GM12878 (cell line): ENCODE measurements at regions not wholly inside any gene's neighbourhood (a gene's known extent, or its start where the extent isn't known, plus 50 kb on each side); places are given as distances from the start of the nearest gene placed in this dataset.

ENCODE experiments used
- ATAC-seq: fragments of 200-7000 bp; cut with Tn5 transposase; 3 replicates; pipeline ENCODE4 v1.9.1; 2020; ENCODE audit warnings: mild to moderate bottlenecking, moderate library complexity
- BruUV-seq: library from RNA; stranded (reverse); fragments of 400-500 nt; replicated peaks from 2 replicates; lab custom pipeline; 2021; lab: Mats Ljungman, UMichigan
- CTCF ChIA-PET: fragments of 300-600 bp; sonication (Branson Sonifier 250); formaldehyde crosslinking; extraction: SDS; loops from one replicate; lab custom pipeline; 2021; ENCODE audit warnings: inconsistent platforms; lab: Yijun Ruan, JAX
- POLR2A ChIA-PET: fragments of 350-600 bp; formaldehyde crosslinking; extraction: SDS; loops from one replicate; lab custom pipeline; 2021; ENCODE audit warnings: inconsistent platforms; lab: Charles Lee
- RAD21 ChIA-PET: fragments of 300-600 bp; sonication (Branson Sonifier 250); formaldehyde crosslinking; loops from one replicate; lab custom pipeline; 2023; ENCODE audit warnings: antibody characterized with exemption; ENCODE audit not compliant: unreplicated experiment; lab: Charles Lee
- SMC1A ChIA-PET: fragments of 300-600 bp; sonication (Branson Sonifier 250); formaldehyde crosslinking; loops from one replicate; lab custom pipeline; 2023; ENCODE audit not compliant: unreplicated experiment, uncharacterized antibody; lab: Charles Lee
- DNase-seq: peaks from one replicate; pipeline ENCODE4 v3.0.0-alpha.2; 2011; ENCODE audit warnings: low read depth, low spot score
- FAIRE-seq: peaks from 3 replicates; lab custom pipeline; 2011; peaks lifted over from hg19 to GRCh38; lab: Jason Lieb, UNC
- H2AFZ ChIP-seq: 2 replicates; pipeline ENCODE4 v1.6.0; 2011; ENCODE audit warnings: low read depth, low read length, control low read depth; ENCODE audit not compliant: control insufficient read depth
- H3K27ac ChIP-seq: 2 replicates; pipeline ENCODE4 v1.5.1; 2011; ENCODE audit warnings: control low read depth; ENCODE audit not compliant: control insufficient read depth, insufficient read depth
- H3K27me3 ChIP-seq, 2 experiments: replicated peaks in 1 of 2; 2 replicates each; pipeline versions ENCODE4 v1.6.0 to v1.6.1; 2011; ENCODE audit warnings: low read length in 1 of 2; ENCODE audit not compliant: control insufficient read depth in 2 of 2, insufficient read depth in 2 of 2
- H3K36me3 ChIP-seq, 2 experiments: 2 replicates each; pipeline ENCODE4 v1.5.1; 2011; ENCODE audit warnings: low read length in 1 of 2; ENCODE audit not compliant: control insufficient read depth in 2 of 2, insufficient read depth in 2 of 2
- H3K4me1 ChIP-seq: 2 replicates; pipeline ENCODE4 v1.6.1; 2011; ENCODE audit warnings: mild to moderate bottlenecking, low read length, moderate library complexity, mixed read lengths; ENCODE audit not compliant: control insufficient read depth, insufficient read depth
- H3K4me2 ChIP-seq: 2 replicates; pipeline ENCODE4 v1.6.0; 2011; ENCODE audit warnings: control low read depth; ENCODE audit not compliant: control insufficient read depth, insufficient read depth
- H3K4me3 ChIP-seq: fragments of 200-600 bp; sonication (generic); 2 replicates; pipeline ENCODE4 v1.5.1; 2016
- H3K79me2 ChIP-seq: 2 replicates; pipeline ENCODE4 v1.6.0; 2011; ENCODE audit warnings: low read length; ENCODE audit not compliant: control insufficient read depth, insufficient read depth
- H3K9ac ChIP-seq: 2 replicates; pipeline ENCODE4 v1.8.0; 2011; ENCODE audit warnings: low read length, control low read depth, mixed read lengths; ENCODE audit not compliant: control insufficient read depth, insufficient read depth
- H3K9me3 ChIP-seq: replicated peaks from 3 replicates; pipeline ENCODE4 v1.5.1; 2011; ENCODE audit warnings: mild to moderate bottlenecking, low read length; ENCODE audit not compliant: control insufficient read depth, insufficient read depth
- H4K20me1 ChIP-seq: 2 replicates; pipeline ENCODE4 v1.6.0; 2011; ENCODE audit not compliant: control insufficient read depth, insufficient read depth
- BCL3 ChIP-seq: IDR thresholded peaks from 2 replicates; pipeline ENCODE4 v1.6.1; 2011; ENCODE audit warnings: borderline replicate concordance, low read depth, mild to moderate bottlenecking, moderate library complexity, low read length; ENCODE audit not compliant: insufficient read depth, poor library complexity, severe bottlenecking
- DPF2 ChIP-seq: fragments of 450-650 bp; IDR thresholded peaks from 2 replicates; pipeline ENCODE4 v1.6.1; 2017; ENCODE audit warnings: mild to moderate bottlenecking
- GATAD2B ChIP-seq: fragments of 450-650 bp; conservative IDR thresholded peaks from 2 replicates; pipeline ENCODE4 v1.6.1; 2017; ENCODE audit warnings: low read depth, mild to moderate bottlenecking, moderate library complexity
- HDAC6 ChIP-seq: fragments of 200-600 bp; sonication (generic); IDR thresholded peaks from one replicate; pipeline ENCODE4 v1.8.0; 2017; ENCODE audit warnings: antibody characterized with exemption; ENCODE audit not compliant: unreplicated experiment
- HSF1 ChIP-seq: fragments of 150-350 bp; IDR thresholded peaks from 2 replicates; pipeline ENCODE4 v1.6.1; 2014; ENCODE audit warnings: mild to moderate bottlenecking, low read depth, low read length
- PKNOX1 ChIP-seq: fragments of 450-650 bp; IDR thresholded peaks from 2 replicates; pipeline ENCODE4 v1.6.1; 2016; ENCODE audit warnings: mild to moderate bottlenecking
- ZNF24 ChIP-seq: fragments of 450-650 bp; IDR thresholded peaks from 2 replicates; pipeline ENCODE4 v1.6.1; 2017; ENCODE audit warnings: antibody characterized with exemption, mild to moderate bottlenecking
- WGBS: methylation state at CpG from one replicate; pipeline ENCODE4 v1.1.6; 2016; ENCODE audit warnings: low lambda C conversion rate; ENCODE audit not compliant: insufficient replicate concordance, insufficient coverage; ENCODE audit errors: missing lambda C conversion rate; 5-methylcytosine and 5-hydroxymethylcytosine counted together
- in situ Hi-C: fragments of 300-500 bp; cut with MboI; formaldehyde crosslinking; loops from 9 replicates; pipeline ENCODE4 v1.14.3; 2018; ENCODE audit warnings: mixed read lengths
- intact Hi-C: fragments of 100-400 bp; cut with micrococcal nuclease; formaldehyde crosslinking; loops from one replicate; pipeline ENCODE4 v1.14.2; 2022; ENCODE audit not compliant: unreplicated experiment
- TF ChIP-seq, protein P1 (sequence below): IDR thresholded peaks from 2 replicates; pipeline ENCODE4 v1.6.1; 2012; ENCODE audit warnings: mild to moderate bottlenecking, low read depth, low read length

- TF ChIP-seq HSF1 (no peak), GATAD2B (no peak)
Observed at GRCh38 chr22:48035897-48036296, 1273.4 kb downstream of the TBC1D22A start (continued).

DNA sequence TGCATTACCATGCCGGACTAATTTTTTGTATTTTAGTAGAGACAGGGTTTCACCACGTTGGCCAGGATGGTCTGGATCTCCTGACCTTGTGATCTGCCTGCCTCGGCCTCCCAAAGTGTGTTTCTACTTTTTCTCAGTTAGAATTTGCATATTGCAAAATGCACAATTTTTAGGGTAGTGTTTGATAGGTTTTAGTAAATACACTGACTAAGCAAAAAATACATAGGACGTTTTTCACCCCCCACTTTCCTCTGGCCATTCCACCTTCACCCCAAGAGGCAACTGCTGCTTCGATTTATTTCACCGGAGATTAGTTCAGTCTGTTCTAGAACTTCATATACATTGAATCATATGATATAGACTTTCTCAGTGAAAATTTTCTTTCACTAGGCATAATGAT lies 1269.1 kb downstream of the TBC1D22A start:
- H3K4me1 ChIP-seq, result no peaks in the 10 kb centered on the region
- SMC1A ChIA-PET, result interaction anchor here (0.6 kb wide), 1 partner anchor 124 kb away, joined by 3 read pairs; no protein-coding TSS in a partner anchor
- DNase-seq (no peak), FAIRE-seq (no peak), ATAC-seq (no peak)
- RAD21 ChIA-PET, result no interaction called here
- BruUV-seq, result no TSS peak
- no peaks in the 10 kb centered on the region for H3K79me2 ChIP-seq
- intact Hi-C loops, result no loop called here
- no peak overlapping the region for H2AFZ ChIP-seq
- no peaks in the 10 kb centered on the region for H3K36me3 ChIP-seq
- no peaks in the 10 kb centered on the region for H3K27me3 ChIP-seq
- no peaks in the 10 kb centered on the region for H3K9me3 ChIP-seq
- no peak overlapping the region for H3K9ac ChIP-seq
- in situ Hi-C loops, result no loop called here
- 32% methylated on average over 6 of the region's 6 CpGs for WGBS
- CTCF ChIA-PET, result no interaction called here
- no peaks in the 10 kb centered on the region for H4K20me1 ChIP-seq
- no peak overlapping the region for H3K4me2 ChIP-seq
- H3K4me3 ChIP-seq, result no peak overlapping the region
- POLR2A ChIA-PET, result no interaction called here
- H3K27ac ChIP-seq, result no peak overlapping the region
- TF ChIP-seq BCL3 (no peak), ZNF24 (no peak), DPF2 (no peak), HDAC6 (no peak), PKNOX1 (no peak)
- TF ChIP-seq, protein P1, sequence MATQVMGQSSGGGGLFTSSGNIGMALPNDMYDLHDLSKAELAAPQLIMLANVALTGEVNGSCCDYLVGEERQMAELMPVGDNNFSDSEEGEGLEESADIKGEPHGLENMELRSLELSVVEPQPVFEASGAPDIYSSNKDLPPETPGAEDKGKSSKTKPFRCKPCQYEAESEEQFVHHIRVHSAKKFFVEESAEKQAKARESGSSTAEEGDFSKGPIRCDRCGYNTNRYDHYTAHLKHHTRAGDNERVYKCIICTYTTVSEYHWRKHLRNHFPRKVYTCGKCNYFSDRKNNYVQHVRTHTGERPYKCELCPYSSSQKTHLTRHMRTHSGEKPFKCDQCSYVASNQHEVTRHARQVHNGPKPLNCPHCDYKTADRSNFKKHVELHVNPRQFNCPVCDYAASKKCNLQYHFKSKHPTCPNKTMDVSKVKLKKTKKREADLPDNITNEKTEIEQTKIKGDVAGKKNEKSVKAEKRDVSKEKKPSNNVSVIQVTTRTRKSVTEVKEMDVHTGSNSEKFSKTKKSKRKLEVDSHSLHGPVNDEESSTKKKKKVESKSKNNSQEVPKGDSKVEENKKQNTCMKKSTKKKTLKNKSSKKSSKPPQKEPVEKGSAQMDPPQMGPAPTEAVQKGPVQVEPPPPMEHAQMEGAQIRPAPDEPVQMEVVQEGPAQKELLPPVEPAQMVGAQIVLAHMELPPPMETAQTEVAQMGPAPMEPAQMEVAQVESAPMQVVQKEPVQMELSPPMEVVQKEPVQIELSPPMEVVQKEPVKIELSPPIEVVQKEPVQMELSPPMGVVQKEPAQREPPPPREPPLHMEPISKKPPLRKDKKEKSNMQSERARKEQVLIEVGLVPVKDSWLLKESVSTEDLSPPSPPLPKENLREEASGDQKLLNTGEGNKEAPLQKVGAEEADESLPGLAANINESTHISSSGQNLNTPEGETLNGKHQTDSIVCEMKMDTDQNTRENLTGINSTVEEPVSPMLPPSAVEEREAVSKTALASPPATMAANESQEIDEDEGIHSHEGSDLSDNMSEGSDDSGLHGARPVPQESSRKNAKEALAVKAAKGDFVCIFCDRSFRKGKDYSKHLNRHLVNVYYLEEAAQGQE, result no peak
